Frontal cortex (tissue), 3 donors: ENCODE measurements at regions not wholly inside any gene's neighbourhood (a gene's known extent, or its start where the extent isn't known, plus 50 kb on each side); places are given as distances from the start of the nearest gene placed in this dataset.
"Not testable (repeated sequence)": the region's sequence is repeated elsewhere in the genome, so short reads cannot be mapped to it uniquely, and the experiment has no call there.

ENCODE experiments used
- DNase-seq, 2 donors: peaks; one replicate each; pipeline ENCODE4 v3.0.0; 2012; ENCODE audit warnings: low spot score in 2 of 2
- FAIRE-seq: peaks from 2 replicates; lab custom pipeline; 2012; peaks lifted over from hg19 to GRCh38; lab: Jason Lieb, UNC
- donor health status: control.
- donor health status: control.
- donor health status: control.

DNA sequence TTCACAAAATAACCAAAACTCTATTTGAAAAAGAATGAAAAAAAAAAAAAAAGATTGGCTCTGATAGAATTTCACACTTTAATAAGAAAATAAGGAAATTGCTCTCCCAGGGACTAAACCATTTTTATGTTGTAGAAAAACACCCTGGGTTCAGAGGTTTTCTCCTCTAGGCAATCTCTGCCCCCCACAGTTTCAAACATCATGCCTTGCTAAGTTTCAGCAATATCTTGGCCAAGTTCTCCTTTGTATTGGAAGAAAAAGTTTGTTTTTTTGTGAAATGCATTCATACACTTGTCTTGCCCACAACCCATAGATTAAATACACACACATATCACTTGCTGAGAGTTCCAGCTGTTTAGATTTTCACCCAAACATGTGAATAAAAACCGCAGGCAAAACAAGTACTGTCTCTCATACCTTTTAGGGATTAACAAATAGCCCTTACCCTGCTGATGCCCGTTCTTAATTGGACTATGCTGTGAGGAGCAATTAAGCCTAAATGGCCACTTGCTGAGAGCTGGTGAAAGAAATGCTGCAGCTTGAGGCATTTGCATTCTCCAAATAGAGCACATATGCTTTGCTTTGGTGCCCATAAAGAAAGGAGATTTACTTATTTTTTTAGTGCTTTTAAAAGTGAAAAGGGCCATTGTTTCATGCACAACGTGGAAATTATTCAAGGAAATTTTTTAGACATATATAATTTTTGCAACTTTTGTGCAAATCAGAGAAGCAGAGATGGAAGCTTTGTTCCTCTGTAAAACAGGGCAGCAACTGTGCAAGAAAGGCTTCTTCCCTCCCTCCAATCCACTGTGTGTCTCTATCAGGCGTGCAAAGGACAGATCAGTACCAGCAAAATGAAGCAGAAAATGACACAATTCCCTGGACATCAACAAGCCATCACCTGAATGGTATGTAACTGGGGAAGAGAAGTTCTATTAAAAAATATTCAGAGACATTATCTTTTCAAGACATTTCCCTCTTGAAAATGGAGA, 262.4 kb upstream of the KIF2A start:
- FAIRE-seq: no peak
- DNase-seq: no peak

DNA sequence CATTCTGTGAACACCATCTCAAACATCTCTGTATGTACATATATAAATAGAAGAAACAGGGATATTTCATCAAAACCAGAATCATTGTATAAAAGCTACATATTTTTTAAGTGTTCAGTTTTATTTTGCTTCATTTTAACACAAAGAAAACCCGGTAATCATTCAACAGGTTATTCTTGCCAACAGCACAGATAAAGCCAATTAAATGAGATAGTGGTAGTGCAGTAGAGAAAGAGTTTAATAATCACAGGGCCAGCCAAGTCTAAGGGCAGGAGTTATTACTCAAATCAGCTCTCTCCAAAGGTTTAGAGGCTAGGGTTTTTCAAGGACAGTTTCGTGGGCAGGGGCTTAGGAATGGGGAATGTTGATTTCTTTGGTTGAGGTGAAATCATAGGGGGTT, 261.0 kb upstream of the KIF2A start:
- no peak for FAIRE-seq
- DNase-seq: no peak

DNA sequence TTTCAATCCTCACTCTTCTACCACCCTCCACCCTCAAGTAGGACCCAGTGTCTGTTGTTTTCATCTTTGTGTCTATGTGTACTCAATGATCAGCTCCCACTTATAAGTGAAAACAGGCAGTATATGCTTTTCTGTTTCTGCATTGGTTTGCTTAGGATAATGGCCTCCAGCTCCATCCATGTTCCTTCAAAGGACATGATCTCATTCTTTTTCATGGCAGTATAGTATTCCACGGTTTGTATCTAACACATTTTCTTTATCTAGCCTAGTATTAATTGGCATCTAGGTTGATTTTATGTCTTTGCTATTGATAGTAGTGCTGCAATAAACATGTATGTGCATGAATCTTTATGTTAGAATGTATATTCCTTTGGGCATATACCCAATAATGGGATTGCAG, 259.8 kb upstream of the KIF2A start:
- FAIRE-seq: no peak
- no peak for DNase-seq

DNA sequence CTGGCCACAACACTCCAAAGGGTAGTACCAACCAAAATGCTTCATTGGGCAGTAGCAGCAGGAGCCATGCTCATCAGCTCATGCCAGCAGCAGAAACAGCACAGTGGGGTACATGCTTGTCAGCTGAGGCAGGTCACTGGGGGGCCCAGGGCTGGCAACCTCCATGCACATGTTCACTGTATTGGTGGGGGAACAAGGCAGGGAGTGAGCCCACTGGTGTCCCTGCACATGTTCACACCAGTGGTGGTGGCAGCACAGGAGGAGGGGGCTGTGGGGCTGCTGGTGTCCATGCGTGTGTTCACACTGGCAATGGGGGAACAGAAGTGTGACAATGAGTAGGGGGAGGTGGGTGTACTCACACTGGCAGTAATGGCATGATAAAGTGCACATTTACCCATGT, 254.3 kb upstream of the KIF2A start:
- DNase-seq (no peak), FAIRE-seq (no peak)

DNA sequence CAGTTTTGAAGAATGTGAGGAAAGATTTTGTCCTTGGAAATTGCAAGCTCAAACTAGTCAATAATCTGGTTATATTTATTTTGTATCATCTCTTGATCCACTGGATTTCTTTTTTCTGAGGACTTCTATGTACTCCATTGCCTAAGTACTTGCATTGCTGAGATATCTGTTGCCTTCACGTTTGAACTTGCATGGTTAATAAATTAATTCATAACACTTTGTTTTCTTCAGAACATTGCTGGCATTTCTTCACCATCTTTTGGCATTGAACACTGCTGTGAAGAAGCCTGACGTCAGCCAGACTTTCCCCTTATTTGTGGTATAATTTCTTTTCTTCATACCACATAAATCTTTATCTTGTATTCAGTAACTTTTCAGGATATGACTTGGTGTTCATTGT, 246.0 kb upstream of the KIF2A start:
- no peak for FAIRE-seq
- DNase-seq: no peak

DNA sequence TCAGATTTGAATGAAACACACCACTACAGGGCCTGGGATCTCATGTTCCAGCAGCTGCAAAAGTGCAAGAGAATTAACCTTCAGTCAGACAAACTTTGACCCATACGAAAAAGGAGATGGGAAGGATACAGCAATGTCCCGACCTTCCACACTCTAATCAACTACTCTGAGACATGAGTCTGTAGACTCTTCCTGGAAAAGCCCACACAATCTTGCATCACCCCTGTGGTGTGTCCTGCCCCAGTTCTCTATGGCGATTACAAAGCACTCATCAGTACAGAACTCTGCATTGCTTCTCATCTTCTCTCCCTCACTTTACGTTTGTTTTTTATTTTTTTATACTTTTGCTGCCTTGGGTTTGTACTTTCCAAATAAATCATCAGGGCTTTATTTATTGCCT, 241.0 kb upstream of the KIF2A start:
- FAIRE-seq (no peak), DNase-seq (no peak)

DNA sequence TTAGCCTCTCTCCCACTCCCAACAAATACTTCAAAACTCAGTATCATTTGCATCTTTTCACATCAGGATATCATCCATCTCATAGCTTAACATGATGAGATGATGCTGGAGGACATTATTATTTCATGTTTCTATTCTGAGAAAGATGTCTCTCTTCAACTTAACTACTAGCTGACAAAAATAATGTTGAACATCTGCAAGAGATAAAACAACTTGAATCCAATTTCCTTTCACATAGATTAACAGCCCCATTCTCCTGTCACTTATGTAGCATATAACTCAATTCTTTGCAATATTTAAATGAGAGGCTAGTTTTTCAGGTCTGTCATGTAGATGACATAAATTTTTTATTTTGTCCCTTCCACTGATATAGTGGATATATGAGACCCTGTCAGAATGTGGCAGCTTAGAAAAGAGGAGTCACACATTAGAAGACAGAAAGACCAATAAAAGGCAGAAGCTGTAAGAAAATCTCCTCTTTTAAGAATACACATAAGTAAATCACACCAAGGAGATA, 239.2 kb upstream of the KIF2A start:
- no peak for FAIRE-seq
- DNase-seq: no peak

DNA sequence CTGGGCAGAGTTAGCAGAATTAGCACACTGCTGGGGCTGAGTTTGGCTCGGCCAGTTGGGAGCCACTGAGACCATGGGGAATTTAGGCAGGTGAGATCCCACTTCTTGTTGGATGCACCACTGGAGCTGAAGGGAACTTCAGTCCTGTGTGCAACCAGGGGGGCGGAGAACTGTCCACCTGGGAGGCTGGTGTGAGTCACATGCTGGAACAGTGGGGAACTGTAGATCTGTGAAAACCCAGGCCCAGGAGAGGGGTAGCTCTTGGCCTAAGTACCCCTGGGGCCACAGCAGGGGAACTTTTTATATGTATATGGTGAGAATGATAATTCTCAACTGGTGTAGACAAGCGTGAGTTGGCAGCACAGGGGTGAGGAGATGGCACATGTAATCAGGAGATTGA, 237.5 kb upstream of the KIF2A start:
- no peak for FAIRE-seq
- DNase-seq: no peak

DNA sequence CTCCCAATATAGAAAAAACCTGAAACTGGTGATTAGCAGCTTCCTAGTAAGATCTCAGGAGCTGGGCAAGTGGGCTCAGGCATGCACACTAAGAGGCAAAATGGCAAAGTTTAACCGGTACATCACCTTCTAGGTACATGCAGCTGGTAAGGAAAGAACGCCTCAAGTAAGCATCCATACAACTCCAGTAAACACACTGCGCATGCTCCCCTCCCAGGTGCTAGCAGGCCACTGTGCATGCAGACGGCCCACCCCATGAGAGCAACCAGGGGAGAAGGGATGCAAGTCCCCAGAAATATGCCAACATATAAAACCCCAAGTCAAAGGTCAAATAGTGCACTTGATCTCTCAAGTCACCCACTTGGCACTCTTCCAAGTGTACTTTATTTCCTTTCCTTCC, 228.6 kb upstream of the KIF2A start:
- DNase-seq (no peak), FAIRE-seq (no peak)

DNA sequence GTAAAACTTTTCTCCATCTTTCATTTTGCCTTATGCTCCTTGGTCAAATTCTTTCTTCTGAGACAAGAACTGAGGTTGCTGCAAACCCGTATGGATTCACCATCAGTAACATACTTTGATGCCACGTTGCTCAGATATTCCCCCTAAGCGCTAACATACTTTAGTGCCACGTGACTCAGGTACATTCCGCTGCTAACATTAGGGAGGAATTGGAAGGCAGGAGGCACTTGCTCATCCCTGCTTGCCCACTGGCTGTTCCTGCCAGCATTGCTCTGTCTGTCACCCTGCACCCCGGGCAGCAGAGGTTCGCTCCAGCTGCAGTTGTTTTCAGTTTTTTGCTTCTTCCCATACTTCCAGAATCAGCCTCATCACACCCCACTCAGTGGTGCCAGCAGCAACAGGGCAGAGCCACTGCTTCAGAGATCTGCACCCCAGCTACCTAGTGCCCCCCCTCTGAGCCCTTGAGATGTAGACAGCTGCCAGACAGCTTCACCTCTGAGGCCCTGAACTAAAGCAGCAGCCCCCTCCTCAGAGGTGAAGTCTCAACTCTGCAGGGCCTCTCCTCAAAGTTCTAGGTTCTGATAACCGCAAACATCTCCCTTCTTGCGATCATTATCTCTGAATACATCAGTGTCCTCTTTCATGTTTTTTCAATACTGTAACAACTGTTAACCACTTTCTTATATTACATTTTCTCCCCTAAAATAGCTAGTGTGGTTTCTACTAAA, 228.0 kb upstream of the KIF2A start:
- DNase-seq: no peak
- FAIRE-seq: no peak

DNA sequence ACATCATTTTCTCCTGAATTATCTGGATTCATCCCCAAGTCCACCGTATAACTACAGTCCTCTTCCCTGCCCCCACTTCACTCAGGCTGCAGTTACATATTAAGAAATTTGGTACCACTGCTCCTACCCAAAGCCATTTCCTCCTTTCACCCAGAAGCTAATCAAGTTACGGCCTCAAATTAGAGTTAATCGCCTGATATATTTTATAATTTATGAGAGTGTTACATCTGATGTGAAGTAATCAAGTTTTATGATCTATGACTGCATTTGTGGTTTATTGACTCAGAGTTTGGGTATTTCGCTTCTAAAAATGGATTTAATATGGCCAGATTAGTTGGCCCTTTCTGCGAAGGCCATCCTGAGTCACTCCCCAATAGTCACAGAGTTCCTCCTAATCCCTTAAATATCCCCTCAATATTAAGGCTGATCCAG, 223.6 kb upstream of the KIF2A start:
- DNase-seq (no peak), FAIRE-seq (no peak)

DNA sequence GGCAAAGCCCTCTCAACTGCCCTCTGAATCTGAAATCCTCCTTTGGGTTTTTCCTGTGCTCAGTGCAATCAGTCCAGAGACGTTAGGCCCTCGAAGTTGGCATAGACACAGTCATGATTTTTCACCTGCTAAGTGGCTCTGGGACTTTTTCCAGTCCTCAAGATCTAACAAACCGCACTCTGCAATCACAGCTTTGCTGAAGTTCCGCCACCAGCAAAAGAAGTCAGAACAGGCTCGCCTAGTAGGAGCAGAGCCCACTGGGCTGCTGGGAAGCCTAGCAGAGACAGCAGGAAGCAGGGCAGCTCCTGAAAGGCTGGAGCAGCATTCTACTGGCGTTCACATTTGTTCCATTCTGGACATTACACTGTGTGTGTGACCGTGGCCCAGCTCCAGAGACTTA, 222.8 kb upstream of the KIF2A start:
- DNase-seq: no peak
- no peak for FAIRE-seq

DNA sequence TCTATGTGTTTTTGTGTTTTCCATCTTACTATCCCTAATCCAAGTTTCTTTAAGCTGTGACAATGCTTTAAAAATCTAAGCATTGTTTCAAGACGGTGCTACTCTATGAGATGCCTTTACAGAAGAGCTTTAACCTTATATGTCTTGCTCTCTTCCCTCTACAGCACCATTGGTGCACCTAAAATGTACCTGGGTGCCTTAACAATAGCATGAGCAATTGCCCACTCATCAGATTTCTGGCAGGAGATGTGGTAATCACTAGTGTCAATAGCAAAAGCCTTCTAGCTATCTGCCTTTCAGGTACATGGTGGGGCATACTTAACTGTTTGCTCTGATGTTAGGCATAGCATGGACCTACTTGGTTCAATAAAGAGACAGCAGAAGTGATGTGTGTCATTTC, 222.3 kb upstream of the KIF2A start:
- DNase-seq (no peak), FAIRE-seq (no peak)

DNA sequence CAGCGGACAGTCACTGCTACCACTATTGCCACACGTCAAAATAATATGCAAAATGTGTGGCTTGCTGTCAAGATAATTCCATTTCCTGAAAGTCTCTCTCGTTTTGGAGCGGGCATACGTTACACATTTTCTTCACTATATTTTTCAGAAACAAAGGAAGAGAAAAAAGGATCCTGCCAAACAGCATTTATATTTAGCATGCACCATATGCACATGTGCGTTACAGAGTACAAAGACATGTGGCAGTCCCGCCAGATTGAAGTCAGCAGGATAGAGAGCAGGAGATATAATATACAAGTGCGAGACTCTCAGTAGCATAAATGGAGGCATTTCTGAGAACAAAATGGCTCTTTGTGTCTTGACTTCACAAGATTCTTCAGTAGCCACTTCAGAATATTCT, 221.6 kb upstream of the KIF2A start:
- FAIRE-seq (no peak), DNase-seq (peak in 1 of 2 donors; percentile 7)

DNA sequence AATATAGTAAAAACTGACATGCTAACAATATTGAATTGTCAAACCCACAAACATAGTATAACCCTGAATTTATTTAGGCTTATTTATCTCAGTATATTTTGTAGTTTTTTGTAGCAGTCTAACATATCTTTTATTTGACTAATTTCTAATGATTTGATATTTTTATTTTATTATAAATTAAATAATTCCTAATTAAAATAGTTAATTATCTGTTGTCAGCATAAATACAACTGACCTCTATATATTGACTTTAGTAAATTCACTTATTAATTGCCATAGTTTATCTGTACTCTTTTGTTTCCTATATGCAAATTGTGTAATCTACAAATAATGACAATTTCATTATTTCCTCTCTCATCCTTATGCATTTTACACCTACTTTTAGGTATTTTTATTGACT, 215.1 kb upstream of the KIF2A start:
- DNase-seq: no peak
- FAIRE-seq: peak; percentile 83

DNA sequence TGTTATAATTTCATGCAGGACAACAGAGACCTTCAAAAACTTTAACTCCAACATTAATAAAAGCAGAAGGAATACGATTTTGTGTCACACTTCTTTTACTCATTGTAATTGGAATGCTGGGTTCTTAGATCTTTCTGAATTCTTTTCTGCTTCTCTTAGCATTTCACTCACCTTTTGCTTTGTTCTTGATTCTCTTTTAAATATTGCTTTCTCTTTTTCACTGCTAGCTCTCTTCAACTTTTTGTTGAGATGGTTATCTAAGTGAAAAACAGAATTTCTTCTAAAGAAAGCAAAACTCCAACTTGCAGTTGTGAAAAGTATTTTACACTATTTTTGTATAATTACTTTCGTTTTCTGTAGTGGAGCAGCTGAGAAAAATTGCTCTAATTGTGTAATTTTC, 212.6 kb upstream of the KIF2A start:
- DNase-seq (no peak), FAIRE-seq (no peak)

DNA sequence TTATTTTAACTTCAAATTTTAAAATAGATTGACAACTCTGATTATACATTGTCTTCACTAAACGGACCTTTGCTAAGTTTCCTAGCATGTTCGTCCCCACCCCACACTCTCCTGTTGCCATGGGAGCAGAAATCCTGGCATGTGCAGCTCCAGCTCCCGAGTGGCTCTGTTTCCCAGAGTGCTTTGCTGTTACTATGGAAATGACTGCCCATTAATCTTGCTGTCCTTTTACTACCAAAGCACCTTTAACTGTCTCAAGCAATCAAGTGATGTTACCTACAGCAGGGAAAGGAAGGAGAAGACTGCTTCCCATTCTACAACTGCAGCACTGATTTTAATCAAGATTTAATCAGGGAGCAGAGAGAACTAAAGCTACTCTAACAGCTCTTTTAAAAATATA, 212.0 kb upstream of the KIF2A start:
- DNase-seq (peak; percentile 18 to 42), FAIRE-seq (no peak)

DNA sequence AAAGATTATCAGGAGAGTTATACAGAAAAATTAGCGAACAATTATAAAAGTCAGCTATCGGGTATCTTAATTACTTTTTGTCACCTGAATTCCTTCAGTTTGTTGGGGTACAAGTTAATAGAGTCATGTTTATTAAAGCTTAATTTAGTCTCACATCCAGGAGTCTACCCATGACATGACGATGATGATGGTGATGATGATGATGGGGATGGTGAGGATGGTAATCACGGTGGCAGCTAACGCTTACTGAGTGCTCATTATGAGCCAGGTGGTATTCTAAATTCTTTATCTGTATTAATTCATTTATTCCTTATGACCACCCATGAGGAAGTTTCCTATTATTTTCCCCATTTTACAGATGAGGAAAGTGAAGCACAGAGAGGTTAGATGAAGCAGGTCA, 208.6 kb upstream of the KIF2A start:
- no peak for FAIRE-seq

DNA sequence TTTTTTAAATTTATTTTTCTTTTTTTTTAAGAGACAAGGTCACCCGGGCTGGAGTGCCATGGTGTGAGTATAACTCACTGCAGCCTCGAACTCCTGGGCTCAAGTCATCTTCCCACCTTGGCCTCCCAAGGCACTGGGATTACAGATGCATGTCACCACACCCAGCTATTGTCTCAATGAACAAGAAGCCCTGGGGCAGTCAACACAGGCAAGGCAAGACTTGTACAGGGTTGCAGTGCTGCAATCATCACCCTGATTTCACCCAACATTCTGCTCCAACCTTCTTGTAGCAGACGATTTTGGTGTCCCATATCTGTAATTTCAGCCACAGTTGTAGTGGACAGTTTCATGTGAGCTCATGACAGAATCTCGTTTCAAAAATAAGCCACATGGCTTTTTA, 205.8 kb upstream of the KIF2A start:
- no peak for DNase-seq
- no peak for FAIRE-seq

More for the DNA sequence above, 208.6 kb upstream of the KIF2A start:
- DNase-seq: no peak

DNA sequence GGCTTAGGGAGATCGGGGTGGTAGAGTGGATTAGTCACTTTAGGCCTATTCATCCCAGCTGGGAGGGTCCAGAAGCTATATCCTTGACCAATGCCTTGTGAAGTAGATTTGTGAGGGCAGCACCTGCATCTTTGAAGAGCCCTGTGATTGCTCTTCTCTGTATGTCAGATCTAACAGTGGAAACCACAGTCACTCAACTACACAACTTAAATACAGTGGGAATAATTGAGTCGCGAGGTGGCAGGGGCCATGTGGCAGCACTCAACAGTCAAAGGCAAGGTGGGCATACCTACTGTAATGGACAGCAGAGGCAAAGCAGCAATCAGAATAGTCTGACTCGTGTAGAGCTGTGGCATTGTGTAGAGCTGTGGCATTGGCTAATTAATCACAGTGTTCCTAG, 202.1 kb upstream of the KIF2A start:
- not testable (repeated sequence) for FAIRE-seq, DNase-seq

DNA sequence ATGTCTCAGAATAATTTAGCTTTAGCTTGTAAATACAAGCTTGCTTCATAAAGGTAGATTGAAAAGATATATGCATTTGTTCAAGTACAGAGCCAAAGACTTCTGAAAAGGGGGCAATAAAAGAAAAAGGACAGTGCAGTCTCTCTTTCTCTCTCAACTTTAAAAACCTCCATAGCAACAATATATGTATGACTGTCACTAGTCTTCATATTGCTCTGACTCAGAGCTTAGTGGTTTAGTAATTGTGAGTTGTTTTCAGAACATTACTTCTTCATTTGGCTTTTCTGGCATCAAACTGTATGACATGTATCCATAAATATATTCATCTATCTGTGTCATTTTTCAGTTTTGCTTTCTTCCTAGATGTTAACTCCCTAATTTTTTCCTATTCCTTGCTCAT, 194.6 kb upstream of the KIF2A start:
- FAIRE-seq: no peak
- no peak for DNase-seq
